A172 (cell line): ENCODE measurements at regions not wholly inside any gene's neighbourhood (a gene's known extent, or its start where the extent isn't known, plus 50 kb on each side); places are given as distances from the start of the nearest gene placed in this dataset.
"Not testable (repeated sequence)": the region's sequence is repeated elsewhere in the genome, so short reads cannot be mapped to it uniquely, and the experiment has no call there.

Experiments used
- DNase-seq: peaks from one replicate; pipeline ENCODE4 v3.0.0-alpha.2; 2015; ENCODE audit warnings: low spot score

DNA sequence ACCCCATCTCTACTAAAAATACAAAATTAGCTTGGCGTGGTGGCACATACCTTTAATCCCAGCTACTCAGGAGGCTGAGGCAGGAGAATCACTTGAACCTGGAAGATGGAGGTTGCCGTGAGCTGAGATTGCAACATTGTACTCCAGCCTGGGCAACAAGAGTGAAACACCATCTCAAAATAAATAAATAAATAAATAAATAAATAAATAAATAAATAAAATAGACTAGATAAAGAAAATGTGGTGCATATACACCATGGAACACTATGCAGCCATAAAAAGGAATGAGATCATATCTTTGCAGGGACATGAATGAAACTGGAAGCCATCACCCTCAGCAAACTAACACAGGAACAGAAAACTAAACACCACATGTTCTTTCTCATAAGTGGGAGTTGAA, 110.4 kb downstream of the YIPF5 start:
- DNase-seq: not testable (repeated sequence)

DNA sequence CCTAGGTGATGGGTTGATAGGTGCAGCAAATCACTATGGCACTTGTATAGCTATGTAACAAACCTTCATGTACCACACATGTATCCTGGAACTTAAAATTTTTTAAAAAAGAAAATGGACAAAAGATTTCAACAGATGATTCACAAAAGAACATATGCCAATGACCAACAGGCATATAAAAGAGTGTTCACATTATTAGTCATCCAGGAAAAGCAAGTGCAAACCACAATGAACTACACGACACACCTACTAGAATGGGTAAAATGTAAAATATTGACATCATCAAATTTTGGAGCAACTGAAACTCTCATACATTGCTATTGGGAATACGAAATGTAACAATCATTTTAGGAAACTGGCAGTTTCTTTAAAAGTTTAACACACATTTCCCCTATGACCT, 109.9 kb downstream of the YIPF5 start:
- DNase-seq: peak; percentile 28

DNA sequence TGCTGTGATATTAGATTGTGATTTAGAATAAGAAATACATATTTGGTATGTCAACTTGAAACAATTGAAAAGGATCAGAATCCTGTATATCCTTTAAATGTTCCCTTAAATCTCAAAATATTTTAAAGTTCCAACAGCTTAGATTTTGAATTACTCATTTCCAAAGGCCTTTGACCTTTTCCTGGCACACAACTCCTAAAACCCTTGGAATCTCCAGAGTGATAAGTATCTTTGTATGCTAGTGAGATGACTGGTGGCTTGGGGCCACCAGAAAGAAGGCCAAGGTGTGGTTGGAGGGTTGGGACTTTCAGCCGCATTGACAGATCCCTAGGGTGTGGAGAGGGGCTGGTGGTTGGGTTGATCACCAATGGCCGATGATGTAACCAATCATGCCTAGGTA, 104.7 kb downstream of the YIPF5 start:
- no peak for DNase-seq

DNA sequence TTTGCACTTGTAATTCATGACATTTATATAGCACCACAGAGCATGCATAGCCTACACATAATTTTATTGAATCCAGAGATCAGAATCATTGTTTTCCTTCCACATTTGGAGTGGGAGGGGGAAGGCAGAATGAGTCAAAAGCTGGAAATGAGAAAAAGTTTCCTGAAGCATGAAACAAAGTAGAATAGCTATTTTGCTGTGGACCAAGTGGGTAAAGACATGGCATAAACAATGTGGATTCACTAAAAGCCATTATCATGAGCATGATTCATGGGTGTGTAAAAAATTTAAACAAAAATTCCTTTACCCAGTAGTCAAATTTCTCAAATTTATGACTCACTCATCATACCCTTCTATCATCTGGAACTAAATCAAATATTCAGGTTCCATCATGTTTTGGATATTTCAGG, 97.9 kb downstream of the YIPF5 start:
- peak; percentile 10 for DNase-seq

DNA sequence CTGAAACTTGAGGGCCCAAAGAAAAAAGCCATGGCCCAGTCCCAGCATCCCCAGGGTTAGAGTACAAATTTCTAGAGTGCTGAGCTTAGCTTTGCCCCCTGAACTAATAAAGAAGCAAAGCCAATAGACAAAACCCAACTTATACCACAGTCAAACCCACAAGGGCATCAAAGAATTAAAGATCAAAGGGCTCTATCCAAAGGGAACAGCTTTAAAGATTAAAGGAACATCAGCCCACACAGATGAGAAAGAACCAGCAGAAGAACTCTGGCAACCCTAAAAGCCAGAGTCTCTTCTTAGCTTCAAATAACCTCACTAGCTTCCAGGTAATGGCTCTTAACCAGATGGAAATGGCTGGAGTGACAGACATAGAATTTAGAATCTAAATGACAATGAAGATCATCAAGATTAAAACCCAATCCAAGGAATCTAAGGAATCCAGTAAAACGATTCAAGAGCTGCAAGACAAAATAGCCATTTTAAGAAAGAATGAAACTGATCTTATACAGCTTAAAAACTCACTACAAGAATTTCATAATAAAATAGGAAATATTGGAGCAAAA, 93.9 kb downstream of the YIPF5 start:
- no peak for DNase-seq

DNA sequence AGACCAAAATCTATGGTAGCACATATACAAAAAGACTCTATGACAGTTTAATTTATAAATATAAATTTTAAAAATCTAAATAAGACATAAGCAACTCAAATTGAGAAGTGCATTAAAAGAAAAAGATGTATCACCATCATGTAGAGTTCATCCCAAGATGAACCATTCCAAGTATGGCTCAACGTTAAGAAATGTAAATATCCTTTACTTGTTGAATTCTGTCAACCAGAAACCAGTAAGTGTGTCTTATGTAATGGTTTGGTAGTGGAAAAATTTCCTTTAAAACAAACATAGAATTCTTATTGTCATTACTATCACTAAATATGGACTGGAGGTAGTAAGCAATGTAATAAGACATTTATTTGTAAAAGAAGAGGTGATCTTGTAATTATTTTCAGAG, 87.3 kb downstream of the YIPF5 start:
- DNase-seq: no peak

DNA sequence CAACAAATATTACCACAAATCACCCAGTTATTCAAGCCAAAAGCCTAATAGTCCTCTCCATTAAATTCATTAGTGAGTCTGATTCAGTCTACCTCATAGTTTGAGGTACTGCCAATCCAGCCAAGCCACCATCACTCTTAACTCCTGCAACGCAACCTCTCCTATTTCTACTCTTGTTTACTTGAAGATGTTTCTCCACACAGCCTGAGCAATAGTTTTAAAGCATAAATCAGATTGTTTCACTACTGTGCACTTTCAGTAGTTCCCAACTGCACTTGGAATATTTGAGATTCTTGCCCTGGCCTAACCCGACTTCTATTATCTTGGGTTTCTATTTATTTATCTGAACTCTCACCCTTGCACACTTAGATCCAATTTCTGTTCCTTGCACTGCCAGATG, 85.5 kb downstream of the YIPF5 start:
- DNase-seq: no peak

DNA sequence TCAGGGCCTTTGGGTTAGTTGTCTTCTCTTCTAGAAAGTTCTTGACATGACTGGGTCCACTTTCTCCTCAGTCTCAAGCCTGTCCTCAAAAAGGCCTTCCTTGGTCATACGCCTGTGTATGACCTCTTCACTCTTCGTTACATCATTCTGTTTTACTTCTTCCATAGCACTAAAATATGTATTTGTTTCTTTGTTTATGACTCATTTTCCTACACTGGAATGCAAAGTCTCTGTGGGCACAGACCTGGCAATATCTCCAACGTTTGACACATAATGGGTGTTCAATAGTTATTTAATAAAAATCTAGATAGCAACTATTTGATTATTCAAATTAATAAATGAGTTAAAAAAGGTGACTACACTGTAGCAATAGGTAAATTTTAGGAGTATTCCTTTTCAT, 85.1 kb downstream of the YIPF5 start:
- no peak for DNase-seq

DNA sequence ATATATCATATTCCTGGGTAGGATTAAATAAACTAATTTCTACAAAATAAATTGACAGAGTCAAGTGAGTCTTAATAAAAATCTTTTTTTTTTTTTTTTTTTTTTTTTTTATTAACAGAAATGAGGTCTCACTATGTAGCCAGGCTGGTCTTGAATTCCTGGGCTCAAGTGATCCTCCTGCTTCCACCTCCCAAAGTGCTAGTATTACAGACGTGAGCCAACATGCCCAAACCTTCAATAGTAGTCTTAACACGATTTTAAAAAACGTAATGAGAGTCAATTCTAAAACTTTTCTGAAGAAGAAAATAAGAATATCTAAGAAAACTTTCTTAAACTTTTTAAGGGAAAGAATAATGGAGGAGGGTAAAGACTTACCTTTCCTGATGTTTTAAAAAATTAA, 84.2 kb downstream of the YIPF5 start:
- no peak for DNase-seq

DNA sequence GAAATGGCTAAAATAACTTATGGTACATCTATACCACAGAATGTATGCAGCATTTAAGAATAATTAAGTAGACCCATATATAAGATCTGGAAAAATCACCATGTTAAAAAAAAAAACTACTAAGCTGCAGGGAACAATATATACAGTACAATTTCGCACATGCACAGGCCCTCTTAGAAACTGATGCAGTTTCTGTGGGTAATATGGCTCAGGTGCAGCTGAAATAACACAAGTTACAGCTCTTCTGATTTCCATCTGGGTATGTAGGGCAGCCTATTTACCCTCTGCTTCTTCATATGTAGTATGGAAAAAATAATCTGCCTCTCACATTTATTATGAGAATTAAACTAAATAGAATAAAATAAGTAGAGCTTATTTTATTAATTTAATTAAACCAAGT, 82.9 kb downstream of the YIPF5 start:
- no peak for DNase-seq

DNA sequence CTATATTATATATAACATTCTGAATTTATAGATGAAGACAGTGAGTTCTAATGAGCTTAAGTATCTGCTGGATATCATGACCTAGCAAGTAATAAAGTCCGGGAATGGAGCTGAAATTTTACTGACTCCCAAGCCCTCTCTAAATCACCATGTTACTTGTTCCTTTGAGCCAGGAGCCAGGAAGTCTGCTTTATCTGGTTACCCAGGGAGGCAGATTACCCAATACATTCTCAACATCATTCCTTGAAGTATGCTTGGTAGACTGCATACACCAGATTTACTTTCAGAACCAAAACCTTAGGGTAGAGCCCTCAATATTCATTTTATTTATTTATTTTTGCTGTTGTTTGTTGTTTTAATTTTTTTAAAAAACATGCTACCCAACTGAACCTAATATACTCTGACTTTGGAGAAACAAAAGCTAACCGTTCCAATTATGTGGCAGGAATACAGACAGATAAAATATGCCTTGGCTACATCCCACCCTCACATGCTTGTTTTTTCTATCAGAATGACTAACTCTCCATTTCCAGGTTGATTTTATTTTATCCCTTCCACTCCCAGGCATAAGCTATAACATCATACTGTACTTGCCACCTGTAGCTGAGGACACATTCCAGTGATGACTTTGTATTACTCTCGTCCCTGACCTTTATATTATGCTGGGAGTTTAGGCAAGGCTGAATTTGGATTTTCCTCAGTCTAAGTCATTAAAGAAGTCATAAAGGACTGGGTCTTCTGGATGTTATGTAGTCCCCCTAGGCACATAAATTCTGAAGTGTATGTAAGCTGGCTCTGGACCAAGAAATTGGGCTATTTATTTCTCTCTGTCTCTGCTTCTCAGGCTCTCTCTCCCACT, 82.0 kb downstream of the YIPF5 start:
- DNase-seq: no peak

DNA sequence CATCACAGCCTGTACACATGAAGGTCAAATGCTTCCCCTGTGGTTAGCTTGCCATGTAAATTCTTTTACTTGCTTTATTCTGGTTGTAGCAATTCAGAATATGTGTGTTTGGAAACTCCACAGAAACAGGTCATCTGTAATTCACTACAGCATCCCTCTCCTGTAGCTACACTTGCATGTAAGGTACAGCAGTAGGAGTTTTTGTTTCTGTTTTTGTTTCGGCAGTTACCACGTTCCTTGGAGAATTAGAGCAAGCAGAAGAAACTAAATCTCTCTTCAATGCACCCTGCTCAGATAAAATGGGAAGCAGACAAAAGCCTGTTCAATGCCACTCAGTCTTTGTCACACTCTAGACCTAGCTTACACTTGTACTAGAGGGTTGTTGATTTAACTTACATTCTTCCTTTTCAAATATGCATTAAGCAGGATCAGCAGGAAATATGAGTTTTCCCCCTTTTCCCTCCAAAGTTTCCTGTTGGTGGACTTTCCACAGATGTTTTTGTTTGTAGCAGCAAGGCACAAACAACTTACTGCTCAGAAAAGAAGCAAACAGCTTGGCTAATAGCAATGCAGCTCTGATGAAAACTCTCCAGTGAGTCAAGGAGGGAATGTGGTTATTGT, 80.9 kb downstream of the YIPF5 start:
- DNase-seq: no peak

DNA sequence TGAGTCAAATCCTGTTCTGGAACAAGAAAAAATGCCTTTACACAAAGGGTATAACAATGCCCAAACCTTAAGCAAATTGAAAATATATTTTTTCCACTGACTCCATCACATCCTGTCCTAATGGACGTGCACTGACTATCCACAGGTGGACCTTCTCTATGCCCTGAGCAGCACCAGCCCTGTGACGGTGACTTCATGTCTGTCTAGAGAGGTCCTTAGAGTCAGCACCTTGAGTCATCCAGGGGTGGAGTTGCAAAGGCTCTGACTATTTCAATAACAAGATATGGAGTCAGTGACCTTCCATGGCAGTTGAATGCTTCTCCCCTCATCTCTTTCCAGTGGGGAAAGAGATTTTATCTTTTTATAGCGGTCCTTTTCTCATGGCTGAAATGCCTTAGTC, 78.0 kb downstream of the YIPF5 start:
- no peak for DNase-seq

DNA sequence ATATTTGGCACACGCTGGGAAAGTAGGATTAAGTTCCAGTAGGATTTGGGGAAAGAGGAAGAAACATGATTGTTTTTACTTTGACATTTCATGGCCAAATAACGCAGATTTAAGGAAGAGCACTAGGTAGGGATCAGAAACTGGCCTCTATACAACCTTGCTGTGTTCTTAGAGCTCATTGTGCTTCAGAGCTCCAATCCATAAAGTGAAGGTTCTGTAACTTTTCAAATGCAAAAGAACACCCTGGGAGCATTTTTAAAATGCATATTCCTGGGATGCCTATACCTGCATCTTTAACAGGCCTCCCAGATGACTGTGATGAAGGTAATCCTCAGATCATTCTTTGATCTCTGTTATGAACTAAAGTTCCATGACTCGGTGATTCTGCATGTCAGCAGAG, 77.1 kb downstream of the YIPF5 start:
- no peak for DNase-seq

DNA sequence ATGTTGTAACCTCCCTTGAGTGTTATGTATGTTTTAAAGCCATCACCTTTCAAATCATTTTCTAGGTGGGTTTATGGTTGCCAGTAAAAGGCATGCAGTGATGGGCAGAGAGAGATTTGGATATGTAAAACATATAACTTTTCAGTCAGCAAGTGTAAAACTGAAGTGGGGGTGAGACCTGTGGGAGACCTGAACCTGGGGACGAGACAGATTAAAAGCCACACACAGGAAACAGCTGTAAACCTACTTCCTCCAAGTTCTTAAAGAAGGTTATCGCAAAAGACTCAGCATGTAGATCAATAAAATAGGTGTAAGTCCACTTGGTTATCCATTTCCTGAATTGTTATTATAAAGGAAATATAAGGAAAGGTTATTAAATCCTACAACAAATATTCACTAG, 76.6 kb downstream of the YIPF5 start:
- DNase-seq: no peak

DNA sequence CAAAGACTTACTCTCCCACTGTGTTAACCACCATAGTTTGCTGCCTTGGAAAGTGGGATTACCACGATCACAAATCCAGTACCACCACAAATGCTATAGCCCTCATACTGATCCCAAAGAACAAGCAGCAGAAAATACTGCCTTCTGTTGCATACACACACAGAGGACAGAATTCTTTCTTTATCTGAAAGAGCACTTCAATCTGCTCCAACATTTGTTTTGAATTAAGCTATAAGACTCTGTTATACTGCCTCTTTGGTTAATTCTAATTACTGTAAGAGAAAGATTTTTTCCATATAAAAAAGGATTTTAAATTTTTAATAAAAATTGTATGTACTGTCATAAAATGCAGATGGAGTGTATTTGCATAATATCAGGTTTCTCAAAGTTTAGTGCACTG, 69.8 kb downstream of the YIPF5 start:
- DNase-seq: no peak

DNA sequence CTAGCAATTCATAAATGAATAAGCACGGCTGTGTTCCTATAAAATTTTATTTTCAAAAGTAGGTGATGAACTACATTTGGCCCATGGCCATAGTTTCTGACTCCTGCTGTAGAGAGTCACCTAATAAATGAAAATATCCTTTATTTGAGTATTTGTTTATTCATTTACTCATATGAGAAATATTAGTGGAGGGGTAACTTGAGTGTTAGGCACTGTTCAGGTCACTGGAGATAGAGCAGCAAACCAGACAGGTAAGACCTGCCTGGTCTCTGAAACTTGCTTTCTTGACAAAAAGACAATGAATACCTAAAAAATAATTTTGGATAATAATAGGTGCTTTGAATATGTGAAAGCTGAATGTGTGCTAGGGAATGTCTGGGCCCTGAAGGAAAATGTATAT, 68.8 kb downstream of the YIPF5 start:
- DNase-seq: no peak

DNA sequence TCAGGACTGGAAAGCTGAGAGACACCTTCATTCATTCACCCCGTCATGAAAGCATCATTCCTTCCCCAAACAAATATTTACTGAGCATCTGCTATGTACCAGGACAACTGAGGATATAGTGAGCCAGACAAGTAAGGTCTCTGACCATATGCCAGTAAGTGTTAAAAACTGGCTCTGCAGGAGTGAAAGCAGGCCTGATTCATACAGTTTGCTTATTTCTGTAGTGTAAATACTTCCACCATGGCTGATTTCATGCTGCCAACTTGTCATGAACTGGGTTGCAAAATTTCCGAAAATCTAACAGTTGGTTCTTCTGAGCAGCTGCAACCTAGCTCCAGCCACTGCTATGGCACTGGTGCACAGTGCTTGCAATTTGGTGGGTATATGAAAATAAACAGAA, 68.1 kb downstream of the YIPF5 start:
- DNase-seq: no peak

DNA sequence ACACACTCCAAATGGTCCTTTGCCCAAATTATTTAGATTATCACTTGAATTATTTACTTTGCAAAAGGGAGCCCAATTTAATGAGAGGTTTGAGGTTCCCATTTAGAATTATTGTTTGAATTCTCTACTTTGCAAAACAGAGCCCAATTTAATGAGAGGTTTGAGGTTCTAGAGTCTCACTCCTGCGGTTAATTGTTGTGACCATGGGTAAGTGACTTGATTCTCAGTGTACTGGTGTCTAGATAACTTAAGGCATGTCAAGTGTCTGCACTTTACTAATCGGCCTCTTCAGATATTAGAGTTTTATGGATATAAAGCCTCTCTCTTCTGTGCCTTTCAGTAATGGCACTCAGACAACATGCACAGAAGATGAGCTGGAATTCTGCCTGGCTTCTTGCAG, 67.5 kb downstream of the YIPF5 start:
- DNase-seq: no peak

DNA sequence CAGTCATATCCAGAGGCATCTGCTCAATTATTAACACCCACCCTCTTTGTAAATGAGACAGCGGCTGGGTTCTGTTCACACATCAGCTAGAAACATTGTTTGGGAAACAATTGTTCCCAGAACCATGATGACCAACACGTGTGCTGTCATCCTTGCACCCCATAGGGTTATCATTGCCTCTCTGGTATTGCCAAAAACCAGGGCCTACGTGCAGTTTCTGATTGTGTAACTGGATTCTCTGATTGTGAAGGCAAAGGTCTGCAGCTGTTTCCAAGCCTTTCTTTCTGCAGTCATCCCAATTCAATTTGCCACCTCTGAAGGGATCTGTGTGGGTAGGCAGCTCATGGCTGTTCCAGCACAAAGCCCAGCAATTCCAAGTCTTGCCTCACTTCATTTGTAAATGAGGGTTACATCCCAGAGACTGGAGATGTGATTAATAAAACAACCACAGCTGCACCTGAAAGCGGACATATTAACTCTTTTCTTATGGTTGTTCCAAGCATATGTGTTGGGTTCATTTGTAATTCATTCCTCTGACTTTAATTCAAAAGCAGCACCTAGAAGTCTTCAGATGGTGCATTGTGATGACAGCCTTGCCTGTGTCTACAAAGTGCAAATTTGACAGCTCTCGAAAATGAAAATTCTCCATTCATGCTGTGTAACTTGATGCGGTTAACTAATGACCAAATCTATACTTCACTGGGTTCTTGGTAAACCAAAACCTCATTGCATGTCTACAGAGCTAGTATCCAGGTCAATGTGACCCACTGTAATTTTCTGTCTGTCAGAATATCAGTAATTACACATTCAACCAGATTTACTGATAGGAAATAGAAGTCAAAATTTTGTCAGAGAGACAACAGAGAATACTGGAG, 66.6 kb downstream of the YIPF5 start:
- no peak for DNase-seq

DNA sequence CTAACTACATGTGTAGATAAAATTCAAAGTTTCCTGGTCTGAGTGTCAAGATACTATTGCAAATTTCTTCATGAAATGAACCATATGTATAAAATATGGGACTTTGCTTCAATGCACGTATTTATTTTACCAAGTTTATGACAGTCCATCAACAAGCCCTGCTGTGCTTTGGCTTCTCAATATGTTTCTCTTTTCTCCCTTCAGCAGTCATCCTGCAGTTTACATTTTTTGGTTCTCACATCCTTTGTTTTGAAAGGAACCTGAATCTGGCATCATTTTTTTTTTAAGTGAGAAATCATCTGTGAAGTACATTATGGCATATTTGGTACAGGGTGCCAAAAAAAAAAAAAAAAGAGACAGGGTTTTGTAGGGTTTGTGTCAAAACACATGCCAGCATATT, 65.1 kb downstream of the YIPF5 start:
- no peak for DNase-seq

DNA sequence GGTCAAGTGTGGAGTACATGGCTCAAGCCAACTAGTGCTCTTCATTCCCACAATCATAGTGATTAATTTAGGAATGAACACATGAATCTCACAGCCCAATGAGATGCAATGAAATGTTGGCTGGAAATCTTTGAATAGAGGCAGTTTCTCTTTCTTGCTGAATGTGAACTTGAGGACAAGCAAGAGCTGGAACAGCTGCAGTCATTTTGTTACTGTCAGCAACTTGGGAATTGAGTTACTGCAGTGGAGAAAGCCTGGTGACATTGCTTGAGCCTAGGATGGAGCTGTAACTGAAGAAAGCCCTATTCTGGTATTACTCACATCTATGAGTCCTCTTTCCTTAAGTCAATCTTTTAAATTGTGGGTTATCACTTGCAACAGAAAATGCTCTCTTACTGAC, 62.3 kb downstream of the YIPF5 start:
- DNase-seq: no peak
